ENCODE measurements at regions not wholly inside any gene's neighbourhood (a gene's known extent, or its start where the extent isn't known, plus 50 kb on each side); places are given as distances from the start of the nearest gene placed in this dataset.

DNA sequence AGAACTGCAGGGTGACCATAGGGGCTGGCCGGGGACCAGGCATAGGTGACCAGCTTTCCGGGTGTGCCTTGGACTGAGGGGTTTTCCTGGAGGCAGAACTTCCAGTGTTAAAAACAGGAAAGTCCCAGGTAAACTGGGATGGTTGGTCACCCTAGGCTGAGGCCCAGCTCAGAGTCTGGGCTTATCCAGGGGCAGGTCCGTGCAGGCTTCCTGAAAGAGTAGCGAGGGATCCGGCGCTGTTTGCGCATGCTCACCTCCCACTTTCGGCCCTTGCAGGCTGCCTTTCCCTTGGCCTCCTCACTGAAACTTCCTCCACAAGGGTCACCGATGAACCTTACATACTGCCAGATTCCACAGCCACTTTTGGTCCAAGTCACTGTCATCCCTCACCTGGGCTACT lies 119.8 kb upstream of the PLET1 start:
- no peak overlapping the region for H3K4me3 Mint-ChIP-seq
- DNase-seq (no peak), ATAC-seq (no peak)
- no peaks in the 10 kb centered on the region for H3K4me1 Mint-ChIP-seq (ENCODE audit: low read depth)
- no peaks in the 10 kb centered on the region for H3K36me3 Mint-ChIP-seq (ENCODE audit: low read depth)
- intact Hi-C loops (cut with micrococcal nuclease) = no loop called here
- H3K27me3 Mint-ChIP-seq = no peaks in the 10 kb centered on the region
- no peak overlapping the region for H3K27ac Mint-ChIP-seq
- CTCF ChIA-PET = no interaction called here
- POLR2A ChIA-PET = interaction anchor here (1.6 kb wide), 1 partner anchor 16 kb away, joined by 3 read pairs; no protein-coding TSS in a partner anchor
- no peaks in the 10 kb centered on the region for H3K9me3 Mint-ChIP-seq
- TF ChIP-seq, protein P1, sequence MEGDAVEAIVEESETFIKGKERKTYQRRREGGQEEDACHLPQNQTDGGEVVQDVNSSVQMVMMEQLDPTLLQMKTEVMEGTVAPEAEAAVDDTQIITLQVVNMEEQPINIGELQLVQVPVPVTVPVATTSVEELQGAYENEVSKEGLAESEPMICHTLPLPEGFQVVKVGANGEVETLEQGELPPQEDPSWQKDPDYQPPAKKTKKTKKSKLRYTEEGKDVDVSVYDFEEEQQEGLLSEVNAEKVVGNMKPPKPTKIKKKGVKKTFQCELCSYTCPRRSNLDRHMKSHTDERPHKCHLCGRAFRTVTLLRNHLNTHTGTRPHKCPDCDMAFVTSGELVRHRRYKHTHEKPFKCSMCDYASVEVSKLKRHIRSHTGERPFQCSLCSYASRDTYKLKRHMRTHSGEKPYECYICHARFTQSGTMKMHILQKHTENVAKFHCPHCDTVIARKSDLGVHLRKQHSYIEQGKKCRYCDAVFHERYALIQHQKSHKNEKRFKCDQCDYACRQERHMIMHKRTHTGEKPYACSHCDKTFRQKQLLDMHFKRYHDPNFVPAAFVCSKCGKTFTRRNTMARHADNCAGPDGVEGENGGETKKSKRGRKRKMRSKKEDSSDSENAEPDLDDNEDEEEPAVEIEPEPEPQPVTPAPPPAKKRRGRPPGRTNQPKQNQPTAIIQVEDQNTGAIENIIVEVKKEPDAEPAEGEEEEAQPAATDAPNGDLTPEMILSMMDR (IDR thresholded peaks at IDR 0.05) = no peak

DNA sequence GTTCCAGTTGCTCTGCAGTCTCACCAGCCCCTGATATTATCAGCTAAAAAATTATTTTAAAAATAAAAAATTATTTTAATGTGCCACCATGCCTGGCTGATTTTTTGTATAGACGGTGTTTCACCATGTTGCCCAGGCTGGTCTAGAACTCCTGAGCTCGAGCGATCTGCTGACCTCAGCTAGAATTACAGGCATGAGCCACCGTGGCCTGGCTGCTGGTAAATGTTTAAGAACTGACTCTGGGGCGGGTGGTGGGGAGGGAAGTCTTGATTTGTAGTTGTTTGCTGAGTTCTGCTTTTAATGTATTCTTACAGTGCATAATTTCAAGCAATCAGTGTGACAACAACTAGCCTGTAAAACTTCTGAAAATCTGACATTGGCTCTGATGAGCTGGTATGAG lies 120.9 kb upstream of the PLET1 start:
- Mint-ChIP-seq H3K4me1 (ENCODE audit: low read depth) (no peaks in the 10 kb centered on the region), H3K9me3 (no peaks in the 10 kb centered on the region), H3K4me3 (no peak overlapping the region), H3K36me3 (ENCODE audit: low read depth) (no peaks in the 10 kb centered on the region), H3K27ac (no peak overlapping the region), H3K27me3 (no peaks in the 10 kb centered on the region)
- ChIA-PET CTCF (no interaction called here), POLR2A (no interaction called here)
- ATAC-seq = no peak
- intact Hi-C loops (cut with micrococcal nuclease) = no loop called here
- TF ChIP-seq, protein P1 (IDR thresholded peaks at IDR 0.05) = no peak
- DNase-seq = no peak

DNA sequence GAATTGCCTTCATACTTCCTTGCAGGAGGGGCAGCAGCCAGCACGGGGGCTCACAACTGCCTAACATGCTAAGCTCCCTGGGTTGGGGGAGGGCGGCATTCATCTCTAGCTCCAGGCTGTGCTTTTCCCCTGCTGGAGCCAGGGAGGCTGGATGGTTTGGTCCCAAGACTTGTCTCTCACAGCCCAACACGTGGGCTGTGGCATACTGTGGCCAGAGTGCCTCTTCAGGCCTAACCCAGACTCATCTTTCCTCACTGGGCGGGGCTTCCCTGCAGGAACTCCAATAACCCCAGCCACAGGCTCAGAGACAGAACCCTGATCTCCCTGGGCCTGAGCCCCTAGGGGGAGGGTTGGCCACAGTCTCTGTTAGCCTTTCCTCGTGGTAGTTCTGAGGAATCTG lies 121.9 kb upstream of the PLET1 start:
- POLR2A ChIA-PET = no interaction called here

DNA sequence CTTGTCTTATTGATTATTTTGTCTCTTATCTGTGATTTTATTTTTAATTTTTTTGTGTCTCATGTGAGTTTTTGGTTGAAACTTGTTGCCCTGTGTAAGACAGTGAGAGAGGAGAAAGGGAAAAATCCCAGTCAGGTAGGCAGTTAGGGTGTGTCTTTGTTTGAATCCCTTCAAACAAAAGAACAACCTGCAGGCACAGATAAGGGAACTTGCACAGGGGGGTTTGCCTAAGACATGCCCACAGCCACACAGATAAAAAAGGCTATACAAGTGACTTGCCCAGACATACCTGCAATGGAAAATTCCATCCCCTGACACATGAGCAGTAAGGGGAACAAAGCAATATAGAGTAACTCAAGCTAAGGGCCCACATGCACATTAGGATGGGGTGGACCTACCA lies 127.8 kb upstream of the PLET1 start:
- no peak for ATAC-seq
- TF ChIP-seq, protein P1 (IDR thresholded peaks at IDR 0.05) = no peak
- ChIA-PET POLR2A (no interaction called here), CTCF (no interaction called here)
- no peak overlapping the region for H3K4me3 Mint-ChIP-seq
- intact Hi-C loops (cut with micrococcal nuclease) = no loop called here
- no peak for DNase-seq
- H3K9me3 Mint-ChIP-seq = peaks cover 2% of the 10 kb centered on the region
- H3K27ac Mint-ChIP-seq = no peak overlapping the region
- H3K36me3 Mint-ChIP-seq (ENCODE audit: low read depth) = peaks cover 2% of the 10 kb centered on the region
- no peaks in the 10 kb centered on the region for H3K4me1 Mint-ChIP-seq (ENCODE audit: low read depth)
- peaks cover 11% of the 10 kb centered on the region for H3K27me3 Mint-ChIP-seq

More for the DNA sequence above, 121.9 kb upstream of the PLET1 start:
- TF ChIP-seq, protein P1 (IDR thresholded peaks at IDR 0.05) = no peak
- ATAC-seq (no peak), DNase-seq (no peak)
- Mint-ChIP-seq H3K27ac (no peak overlapping the region), H3K4me1 (ENCODE audit: low read depth) (no peaks in the 10 kb centered on the region), H3K36me3 (ENCODE audit: low read depth) (no peaks in the 10 kb centered on the region), H3K9me3 (no peaks in the 10 kb centered on the region), H3K4me3 (no peak overlapping the region), H3K27me3 (no peaks in the 10 kb centered on the region)
- CTCF ChIA-PET = no interaction called here
- intact Hi-C loops (cut with micrococcal nuclease) = no loop called here

DNA sequence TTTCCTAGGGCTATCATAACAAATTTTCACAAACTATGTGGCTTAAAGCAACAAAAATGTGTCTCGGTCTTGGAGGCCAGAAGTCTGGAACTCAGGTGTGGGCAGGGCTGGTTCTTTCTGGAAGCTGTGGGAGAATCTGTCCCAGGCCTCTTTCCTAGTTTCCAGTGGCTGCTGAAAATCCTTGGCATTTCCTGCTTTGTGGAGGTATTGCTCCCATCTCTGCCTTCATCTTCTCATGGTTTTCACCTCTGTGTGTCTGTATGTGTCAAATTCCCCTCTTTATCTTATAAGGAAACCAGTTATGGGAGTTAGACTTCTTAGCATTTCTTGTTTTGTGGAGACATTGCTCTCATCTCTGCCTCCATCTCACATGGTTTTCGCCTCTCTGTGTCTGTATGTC lies 130.4 kb upstream of the PLET1 start:
- ChIA-PET POLR2A (interaction anchor here (0.6 kb wide), 1 partner anchor 155 kb away, joined by 3 read pairs; no protein-coding TSS in a partner anchor), CTCF (no interaction called here)
- TF ChIP-seq, protein P1 (IDR thresholded peaks at IDR 0.05) = no peak
- Mint-ChIP-seq H3K4me3 (no peak overlapping the region), H3K36me3 (ENCODE audit: low read depth) (peaks cover 2% of the 10 kb centered on the region), H3K9me3 (peaks cover 2% of the 10 kb centered on the region), H3K27ac (no peak overlapping the region), H3K27me3 (peaks cover 11% of the 10 kb centered on the region), H3K4me1 (ENCODE audit: low read depth) (no peaks in the 10 kb centered on the region)
- no peak for ATAC-seq
- intact Hi-C loops (cut with micrococcal nuclease) = no loop called here
- no peak for DNase-seq

All from activated CD8-positive, alpha-beta T cell treated with anti-CD3 and anti-CD28 coated beads for 36 hours (primary cell).